Tibial nerve (tissue), 4 donors: ENCODE measurements at regions not wholly inside any gene's neighbourhood (a gene's known extent, or its start where the extent isn't known, plus 50 kb on each side); places are given as distances from the start of the nearest gene placed in this dataset.

ENCODE experiments used
- CTCF ChIP-seq, 5 experiments: fragments of 200-600 bp in 3 of 5; fragments of 450-650 bp in 2 of 5; sonication (generic) in 3 of 5; IDR thresholded peaks; one replicate each; pipeline ENCODE4 v1.5.1; 2016 to 2019; ENCODE audit warnings: antibody characterized with exemption in 5 of 5, mild to moderate bottlenecking in 3 of 5, moderate library complexity in 2 of 5
- EP300 ChIP-seq, 2 donors: sonication (generic); formaldehyde crosslinking; IDR thresholded peaks; one replicate each; pipeline ENCODE4 v1.6.1; 2017; ENCODE audit warnings: antibody characterized with exemption in 2 of 2, mild to moderate bottlenecking in 1 of 2
- POLR2A ChIP-seq, 2 donors: fragments of 450-650 bp; IDR thresholded peaks; one replicate each; pipeline ENCODE4 v1.6.1; 2017; ENCODE audit warnings: antibody characterized with exemption in 2 of 2, mild to moderate bottlenecking in 2 of 2, moderate library complexity in 2 of 2

- TF ChIP-seq POLR2A (IDR thresholded peaks at IDR 0.05) (no peak), CTCF (IDR thresholded peaks at IDR 0.05) (no peak), EP300 (IDR thresholded peaks at IDR 0.05) (no peak)
These were observed 292.5 kb upstream of the SFRP2 start for GRCh38 chr4:154081391-154081790.
